Suprapubic skin (tissue), 4 donors: ENCODE measurements at regions not wholly inside any gene's neighbourhood (a gene's known extent, or its start where the extent isn't known, plus 50 kb on each side); places are given as distances from the start of the nearest gene placed in this dataset.

Source experiments
- DNase-seq, 2 donors: peaks; one replicate each; pipeline ENCODE4 v3.0.0-alpha.2; 2019; ENCODE audit warnings: low spot score in 2 of 2
- H3K27ac ChIP-seq: fragments of 200-600 bp; sonication (generic); one replicate; pipeline ENCODE4 v1.5.1; 2019
- H3K27me3 ChIP-seq: fragments of 200-600 bp; sonication (generic); one replicate; pipeline ENCODE4 v1.5.1; 2019
- H3K36me3 ChIP-seq: fragments of 200-600 bp; sonication (generic); one replicate; pipeline ENCODE4 v1.5.1; 2019
- H3K4me1 ChIP-seq: fragments of 200-600 bp; sonication (generic); one replicate; pipeline ENCODE4 v1.5.1; 2019
- H3K4me3 ChIP-seq: fragments of 200-600 bp; sonication (generic); one replicate; pipeline ENCODE4 v1.5.1; 2019; ENCODE audit warnings: mild to moderate bottlenecking
- H3K9me3 ChIP-seq: fragments of 200-600 bp; sonication (generic); one replicate; pipeline ENCODE4 v1.5.1; 2019
- CTCF ChIP-seq, 2 donors: fragments of 200-600 bp in 1 of 2; fragments of 450-650 bp in 1 of 2; sonication (generic) in 1 of 2; IDR thresholded peaks; one replicate each; pipeline ENCODE4 v1.5.1; 2016 to 2019; ENCODE audit warnings: antibody characterized with exemption in 2 of 2, mild to moderate bottlenecking in 1 of 2, moderate library complexity in 1 of 2
- EP300 ChIP-seq: sonication (generic); formaldehyde crosslinking; IDR thresholded peaks from one replicate; pipeline ENCODE4 v1.6.1; 2017; ENCODE audit warnings: antibody characterized with exemption
- POLR2A ChIP-seq, 2 donors: fragments of 450-650 bp; IDR thresholded peaks; one replicate each; pipeline ENCODE4 v1.6.1; 2017; ENCODE audit warnings: antibody characterized with exemption in 2 of 2, mild to moderate bottlenecking in 2 of 2, moderate library complexity in 2 of 2
- POLR2AphosphoS5 ChIP-seq, 3 donors: sonication (generic); formaldehyde crosslinking; IDR thresholded peaks; one replicate each; pipeline ENCODE4 v1.6.1; 2017; ENCODE audit warnings: antibody characterized with exemption in 3 of 3
- WGBS: methylation state at CpG from one replicate; pipeline ENCODE4 v1.1.5; 2018; 5-methylcytosine and 5-hydroxymethylcytosine counted together

- Histone ChIP-seq H3K36me3 (no peaks in the 10 kb centered on the region), H3K9me3 (no peaks in the 10 kb centered on the region), H3K27me3 (peaks cover 53% of the 10 kb centered on the region), H3K4me3 (no peak overlapping the region), H3K4me1 (no peaks in the 10 kb centered on the region), H3K27ac (no peak overlapping the region)
- 88% methylated on average over 10 of the region's 14 CpGs for WGBS
- TF ChIP-seq POLR2AphosphoS5 (IDR thresholded peaks at IDR 0.05) = no peak
- no peak for TF ChIP-seq CTCF (IDR thresholded peaks at IDR 0.05)
- TF ChIP-seq EP300 = no peak
- no peak for TF ChIP-seq POLR2A (IDR thresholded peaks at IDR 0.05)
- DNase-seq = no peak
These were observed 593.4 kb downstream of the PTPRU start for GRCh38 chr1:29829448-29830344.

GRCh38 chr1:29828526-29829447, 592.5 kb downstream of the PTPRU start:
- no peak for DNase-seq
- peaks cover 55% of the 10 kb centered on the region for H3K27me3 ChIP-seq
- no peak for TF ChIP-seq EP300
- TF ChIP-seq POLR2AphosphoS5 (IDR thresholded peaks at IDR 0.05) = no peak
- no peak for TF ChIP-seq CTCF (IDR thresholded peaks at IDR 0.05)
- no peak for TF ChIP-seq POLR2A (IDR thresholded peaks at IDR 0.05)

GRCh38 chr1:29827801-29828525, 591.6 kb downstream of the PTPRU start:
- no peaks in the 10 kb centered on the region for H3K9me3 ChIP-seq
- TF ChIP-seq CTCF (IDR thresholded peaks at IDR 0.05) (no peak), POLR2A (IDR thresholded peaks at IDR 0.05) (no peak), POLR2AphosphoS5 (IDR thresholded peaks at IDR 0.05) (no peak), EP300 (no peak)
- no peaks in the 10 kb centered on the region for H3K36me3 ChIP-seq
- no peak overlapping the region for H3K27ac ChIP-seq
- no peak overlapping the region for H3K4me3 ChIP-seq
- no peaks in the 10 kb centered on the region for H3K4me1 ChIP-seq
- H3K27me3 ChIP-seq = peaks cover 60% of the 10 kb centered on the region
- 87% methylated on average over 5 of the region's 7 CpGs for WGBS
- no peak for DNase-seq

More at GRCh38 chr1:29828526-29829447, 592.5 kb downstream of the PTPRU start:
- no peak overlapping the region for H3K27ac ChIP-seq
- H3K36me3 ChIP-seq = no peaks in the 10 kb centered on the region
- H3K4me3 ChIP-seq = no peak overlapping the region
- no peaks in the 10 kb centered on the region for H3K9me3 ChIP-seq
- H3K4me1 ChIP-seq = no peaks in the 10 kb centered on the region
- WGBS = 68% methylated on average over 12 of the region's 23 CpGs

GRCh38 chr1:29827237-29827750, 591.0 kb downstream of the PTPRU start:
- 57% methylated on average over 12 of the region's 12 CpGs for WGBS
- Histone ChIP-seq H3K9me3 (no peaks in the 10 kb centered on the region), H3K27ac (no peak overlapping the region), H3K4me3 (no peak overlapping the region), H3K36me3 (no peaks in the 10 kb centered on the region), H3K27me3 (peaks cover 63% of the 10 kb centered on the region), H3K4me1 (no peaks in the 10 kb centered on the region)
- TF ChIP-seq POLR2AphosphoS5 (IDR thresholded peaks at IDR 0.05) = no peak
- no peak for TF ChIP-seq EP300
- no peak for TF ChIP-seq POLR2A (IDR thresholded peaks at IDR 0.05)
- TF ChIP-seq CTCF (IDR thresholded peaks at IDR 0.05) = no peak
- no peak for DNase-seq
